T-helper 9 cell (primary cell): ENCODE measurements at regions not wholly inside any gene's neighbourhood (a gene's known extent, or its start where the extent isn't known, plus 50 kb on each side); places are given as distances from the start of the nearest gene placed in this dataset.

Source experiments
- DNase-seq: peaks from one replicate; pipeline ENCODE4 v3.0.0-alpha.2; 2020

GRCh38 chr7:86942995-86943394, 116.5 kb downstream of the ELAPOR2 start:
- DNase-seq, result no peak

GRCh38 chr7:86942081-86942480, 117.4 kb downstream of the ELAPOR2 start:
- no peak for DNase-seq

- DNase-seq, result peak; percentile 6
Observed at GRCh38 chr7:86939197-86939814, 120.1 kb downstream of the ELAPOR2 start.

- no peak for DNase-seq
Observed at GRCh38 chr7:86937363-86937878, 122.0 kb downstream of the ELAPOR2 start.

- no peak for DNase-seq
Observed at GRCh38 chr7:86933295-86933845, 126.1 kb downstream of the ELAPOR2 start.

- no peak for DNase-seq
Observed at GRCh38 chr7:86932038-86932512, 127.4 kb downstream of the ELAPOR2 start.

GRCh38 chr7:86931439-86931838, 128.0 kb downstream of the ELAPOR2 start:
- no peak for DNase-seq

GRCh38 chr7:86930554-86931307, 128.7 kb downstream of the ELAPOR2 start:
- no peak for DNase-seq

GRCh38 chr7:86929293-86930109, 130.0 kb downstream of the ELAPOR2 start:
- no peak for DNase-seq

- no peak for DNase-seq
Observed at GRCh38 chr7:86928308-86928707, 131.1 kb downstream of the ELAPOR2 start.

- DNase-seq, result peak; percentile 6
Observed at GRCh38 chr7:86926732-86927131, 132.7 kb downstream of the ELAPOR2 start.

- DNase-seq, result no peak
Observed at GRCh38 chr7:86925221-86925620, 134.2 kb downstream of the ELAPOR2 start.

GRCh38 chr7:86923527-86923926, 135.9 kb downstream of the ELAPOR2 start:
- DNase-seq, result no peak

GRCh38 chr7:86920154-86920553, 139.3 kb downstream of the ELAPOR2 start:
- DNase-seq, result no peak

GRCh38 chr7:86918245-86918644, 141.2 kb downstream of the ELAPOR2 start:
- DNase-seq, result no peak

GRCh38 chr7:86916277-86916825, 143.1 kb downstream of the ELAPOR2 start:
- no peak for DNase-seq

- no peak for DNase-seq
Observed at GRCh38 chr7:86914551-86914950, 144.9 kb downstream of the ELAPOR2 start.
